PC-3 (cell line): ENCODE measurements at regions not wholly inside any gene's neighbourhood (a gene's known extent, or its start where the extent isn't known, plus 50 kb on each side); places are given as distances from the start of the nearest gene placed in this dataset.
"Not testable (repeated sequence)": the region's sequence is repeated elsewhere in the genome, so short reads cannot be mapped to it uniquely, and the experiment has no call there.

Experiments
- ATAC-seq: fragments of 200-7000 bp; cut with Tn5 transposase; 2 replicates; pipeline ENCODE4 v1.9.1; 2020; ENCODE audit warnings: mild to moderate bottlenecking, moderate library complexity
- BruUV-seq: library from RNA; stranded (reverse); fragments of 400-500 nt; replicated peaks from 2 replicates; lab custom pipeline; 2021; lab: Mats Ljungman, UMichigan
- CTCF ChIA-PET: fragments of 300-600 bp; sonication (Branson Sonifier 250); formaldehyde crosslinking; loops from one replicate; lab custom pipeline; 2022; ENCODE audit warnings: antibody characterized with exemption; lab: Charles Lee
- POLR2A ChIA-PET: fragments of 300-600 bp; sonication (Branson Sonifier 250); formaldehyde crosslinking; loops from one replicate; lab custom pipeline; 2022; ENCODE audit warnings: antibody characterized with exemption; ENCODE audit not compliant: unreplicated experiment; lab: Charles Lee
- DNase-seq: peaks from one replicate; pipeline ENCODE4 v3.0.0-alpha.2; 2015
- H2AFZ ChIP-seq: fragments of 300-600 bp; sonication (generic); 2 replicates; pipeline ENCODE4 v1.6.0; 2016; ENCODE audit warnings: antibody characterized with exemption, low read length
- H3F3A ChIP-seq: fragments of 300-600 bp; sonication (generic); one replicate; pipeline ENCODE4 v1.6.0; 2017; ENCODE audit warnings: antibody characterized with exemption, low read length, control low read depth, mild to moderate bottlenecking; ENCODE audit not compliant: unreplicated experiment
- H3K27ac ChIP-seq: fragments of 300-600 bp; sonication (generic); 2 replicates; pipeline ENCODE4 v1.5.1; 2016; ENCODE audit warnings: mild to moderate bottlenecking, low read length
- H3K27me3 ChIP-seq: fragments of 300-600 bp; sonication (generic); 2 replicates; pipeline ENCODE4 v1.6.1; 2016; ENCODE audit warnings: low read length, mixed read lengths
- H3K36me3 ChIP-seq: fragments of 300-600 bp; sonication (generic); 2 replicates; pipeline ENCODE4 v1.6.1; 2016; ENCODE audit warnings: low read depth, mixed run types, low read length, mixed read lengths
- H3K4me1 ChIP-seq: fragments of 300-600 bp; sonication (generic); 2 replicates; pipeline ENCODE4 v1.5.1; 2016; ENCODE audit warnings: low read length; ENCODE audit not compliant: insufficient read depth
- H3K4me2 ChIP-seq: fragments of 300-600 bp; sonication (generic); 2 replicates; pipeline ENCODE4 v1.6.0; 2016; ENCODE audit warnings: low read length
- H3K4me3 ChIP-seq: fragments of 300-600 bp; sonication (generic); 2 replicates; pipeline ENCODE4 v1.5.1; 2016; ENCODE audit warnings: mild to moderate bottlenecking, low read length, mixed read lengths
- H3K79me2 ChIP-seq: fragments of 300-600 bp; sonication (generic); 2 replicates; pipeline ENCODE4 v1.6.1; 2017; ENCODE audit warnings: low read length, mixed read lengths
- H3K9ac ChIP-seq: fragments of 300-600 bp; sonication (generic); 2 replicates; pipeline ENCODE4 v1.6.0; 2016; ENCODE audit warnings: mild to moderate bottlenecking, low read length
- H3K9me2 ChIP-seq: fragments of 300-600 bp; sonication (generic); replicated peaks from 2 replicates; pipeline ENCODE4 v1.6.1; 2016; ENCODE audit warnings: mixed run types, low read length, mixed read lengths
- H3K9me3 ChIP-seq: fragments of 300-600 bp; sonication (generic); 2 replicates; pipeline ENCODE4 v1.6.1; 2016; ENCODE audit warnings: low read length, mixed read lengths
- H4K20me1 ChIP-seq: fragments of 300-600 bp; sonication (generic); 2 replicates; pipeline ENCODE4 v1.6.1; 2016; ENCODE audit warnings: low read length, mixed read lengths
- EZH2 ChIP-seq: fragments of 300-600 bp; sonication (generic); IDR thresholded peaks from one replicate; pipeline ENCODE4 v1.6.1; 2017; ENCODE audit warnings: antibody characterized with exemption, mild to moderate bottlenecking, low read length; ENCODE audit not compliant: unreplicated experiment
- EZH2phosphoT487 ChIP-seq: fragments of 300-600 bp; sonication (generic); IDR thresholded peaks from 2 replicates; pipeline ENCODE4 v1.6.1; 2018; ENCODE audit warnings: mild to moderate bottlenecking, antibody characterized with exemption, low read length, borderline replicate concordance
- intact Hi-C: fragments of 100-400 bp; cut with micrococcal nuclease; formaldehyde crosslinking; loops from 2 replicates; pipeline ENCODE4 v1.9.0; 2023
- TF ChIP-seq, protein P1 (sequence below): fragments of 300-600 bp; sonication (generic); conservative IDR thresholded peaks from 2 replicates; pipeline ENCODE4 v1.5.1; 2017; ENCODE audit warnings: antibody characterized with exemption, low read depth, mild to moderate bottlenecking, low read length

DNA sequence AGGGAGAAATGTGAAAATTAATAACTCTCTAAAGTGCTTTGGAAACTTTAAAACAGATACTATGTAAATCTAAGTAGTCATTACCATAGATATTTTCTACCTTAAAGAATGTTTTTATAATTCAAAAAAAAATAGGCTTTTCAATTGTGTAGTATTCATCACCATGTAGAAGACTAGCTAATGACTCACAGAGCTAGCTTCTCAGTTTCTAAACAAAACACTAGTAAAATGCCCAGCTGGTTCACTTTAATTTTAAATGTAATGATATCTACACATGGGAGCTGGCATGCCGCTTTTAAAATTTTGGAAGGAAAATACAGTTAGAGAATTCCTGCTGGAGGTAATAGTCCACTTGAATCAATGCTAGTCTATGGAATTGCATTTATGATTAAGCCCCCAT is 509.8 kb downstream of the CSNK1G3 start:
- no peaks in the 10 kb centered on the region for H4K20me1 ChIP-seq
- no peaks in the 10 kb centered on the region for H3K9me2 ChIP-seq
- no peaks in the 10 kb centered on the region for H3K4me1 ChIP-seq
- no peak overlapping the region for H2AFZ ChIP-seq
- H3F3A ChIP-seq = no peaks in the 10 kb centered on the region
- no peaks in the 10 kb centered on the region for H3K27me3 ChIP-seq
- no peak overlapping the region for H3K4me2 ChIP-seq
- H3K9me3 ChIP-seq = no peaks in the 10 kb centered on the region
- no peaks in the 10 kb centered on the region for H3K36me3 ChIP-seq
- ChIA-PET POLR2A (no interaction called here), CTCF (no interaction called here)
- no peak for TF ChIP-seq EZH2phosphoT487
- TF ChIP-seq EZH2 = no peak
- TF ChIP-seq, protein P1, sequence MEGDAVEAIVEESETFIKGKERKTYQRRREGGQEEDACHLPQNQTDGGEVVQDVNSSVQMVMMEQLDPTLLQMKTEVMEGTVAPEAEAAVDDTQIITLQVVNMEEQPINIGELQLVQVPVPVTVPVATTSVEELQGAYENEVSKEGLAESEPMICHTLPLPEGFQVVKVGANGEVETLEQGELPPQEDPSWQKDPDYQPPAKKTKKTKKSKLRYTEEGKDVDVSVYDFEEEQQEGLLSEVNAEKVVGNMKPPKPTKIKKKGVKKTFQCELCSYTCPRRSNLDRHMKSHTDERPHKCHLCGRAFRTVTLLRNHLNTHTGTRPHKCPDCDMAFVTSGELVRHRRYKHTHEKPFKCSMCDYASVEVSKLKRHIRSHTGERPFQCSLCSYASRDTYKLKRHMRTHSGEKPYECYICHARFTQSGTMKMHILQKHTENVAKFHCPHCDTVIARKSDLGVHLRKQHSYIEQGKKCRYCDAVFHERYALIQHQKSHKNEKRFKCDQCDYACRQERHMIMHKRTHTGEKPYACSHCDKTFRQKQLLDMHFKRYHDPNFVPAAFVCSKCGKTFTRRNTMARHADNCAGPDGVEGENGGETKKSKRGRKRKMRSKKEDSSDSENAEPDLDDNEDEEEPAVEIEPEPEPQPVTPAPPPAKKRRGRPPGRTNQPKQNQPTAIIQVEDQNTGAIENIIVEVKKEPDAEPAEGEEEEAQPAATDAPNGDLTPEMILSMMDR = no peak
- DNase-seq = no peak
- intact Hi-C loops = no loop called here
- no peak overlapping the region for H3K27ac ChIP-seq
- no peak overlapping the region for H3K4me3 ChIP-seq
- no TSS peak for BruUV-seq
- H3K9ac ChIP-seq = no peak overlapping the region
- ATAC-seq = no peak
- H3K79me2 ChIP-seq = no peaks in the 10 kb centered on the region

DNA sequence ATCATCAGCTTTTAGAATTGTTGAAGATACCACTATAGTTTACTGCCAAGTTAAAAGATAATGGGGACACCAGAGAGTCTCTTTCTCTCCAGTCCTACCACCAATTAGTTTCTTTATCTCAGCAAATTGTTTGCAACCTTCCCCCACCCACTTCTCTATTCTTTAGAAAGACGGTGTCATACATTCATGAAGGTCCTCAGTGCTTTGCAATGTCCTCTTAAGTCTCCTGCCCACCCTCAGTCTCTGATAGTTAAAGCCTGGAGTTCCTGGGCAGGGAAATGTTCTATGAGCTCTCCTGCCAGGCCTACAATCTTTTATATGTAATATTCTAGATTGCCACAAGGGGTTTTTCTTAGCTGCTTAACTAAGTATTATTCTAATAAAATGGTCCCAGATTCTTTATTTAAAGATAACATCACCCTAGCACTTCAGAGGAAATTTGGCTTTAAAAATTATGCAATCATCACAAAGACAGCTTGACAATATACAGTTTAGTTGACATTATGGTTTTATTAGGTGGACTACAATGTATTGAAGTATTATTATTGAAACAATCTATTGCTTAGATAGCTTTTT is 509.2 kb downstream of the CSNK1G3 start:
- ATAC-seq (no peak), DNase-seq (peak; percentile 10)
- Histone ChIP-seq H3K79me2 (no peaks in the 10 kb centered on the region), H3K9ac (no peak overlapping the region), H3K9me3 (no peaks in the 10 kb centered on the region), H2AFZ (no peak overlapping the region), H3K4me1 (no peaks in the 10 kb centered on the region), H3F3A (no peaks in the 10 kb centered on the region), H4K20me1 (no peaks in the 10 kb centered on the region), H3K9me2 (no peaks in the 10 kb centered on the region), H3K27me3 (no peaks in the 10 kb centered on the region), H3K36me3 (no peaks in the 10 kb centered on the region), H3K4me3 (no peak overlapping the region), H3K27ac (no peak overlapping the region), H3K4me2 (no peak overlapping the region)
- POLR2A ChIA-PET = no interaction called here
- no TSS peak for BruUV-seq
- intact Hi-C loops = no loop called here
- TF ChIP-seq EZH2phosphoT487 (no peak), EZH2 (no peak)
- TF ChIP-seq, protein P1 = no peak
- CTCF ChIA-PET = no interaction called here

DNA sequence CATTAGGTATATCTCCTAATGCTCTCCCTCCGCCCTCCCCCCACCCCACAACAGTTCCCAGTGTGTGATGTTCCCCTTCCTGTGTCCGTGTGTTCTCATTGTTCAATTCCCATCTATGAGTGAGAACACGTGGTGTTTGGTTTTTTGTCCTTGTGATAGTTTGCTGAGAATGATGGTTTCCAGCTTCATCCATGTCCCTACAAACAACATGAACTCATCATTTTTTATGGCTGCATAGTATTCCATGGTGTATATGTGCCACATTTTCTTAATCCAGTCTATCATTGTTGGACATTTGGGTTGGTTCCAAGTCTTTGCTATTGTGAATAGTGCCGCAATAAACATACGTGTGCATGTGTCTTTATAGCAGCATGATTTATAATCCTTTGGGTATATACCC is 505.3 kb downstream of the CSNK1G3 start:
- H3K9me2 ChIP-seq, intact Hi-C loops, H3K27ac ChIP-seq, H3K4me2 ChIP-seq, BruUV-seq, H3F3A ChIP-seq, CTCF ChIA-PET, H4K20me1 ChIP-seq, POLR2A ChIA-PET, DNase-seq, H3K9ac ChIP-seq, ATAC-seq, H3K27me3 ChIP-seq, H3K79me2 ChIP-seq, H3K36me3 ChIP-seq, H2AFZ ChIP-seq, H3K9me3 ChIP-seq, H3K4me1 ChIP-seq, H3K4me3 ChIP-seq: not testable (repeated sequence)
